Transverse colon (tissue), 4 donors: ENCODE measurements at regions not wholly inside any gene's neighbourhood (a gene's known extent, or its start where the extent isn't known, plus 50 kb on each side); places are given as distances from the start of the nearest gene placed in this dataset.

Experiments
- CTCF ChIP-seq, 5 experiments: fragments of 200-600 bp in 3 of 5; fragments of 450-650 bp in 2 of 5; sonication (generic) in 3 of 5; IDR thresholded peaks; 1 replicate in 2 of 5; 2 replicates in 3 of 5; pipeline ENCODE4 v1.5.1; 2016 to 2017; ENCODE audit warnings: antibody characterized with exemption in 5 of 5, inconsistent platforms in 3 of 5, mild to moderate bottlenecking in 2 of 5, moderate library complexity in 1 of 5
- EP300 ChIP-seq: sonication (generic); formaldehyde crosslinking; IDR thresholded peaks from one replicate; pipeline ENCODE4 v1.6.1; 2017; ENCODE audit warnings: antibody characterized with exemption, low read depth
- POLR2A ChIP-seq: fragments of 450-650 bp; IDR thresholded peaks from one replicate; pipeline ENCODE4 v1.6.1; 2016; ENCODE audit warnings: antibody characterized with exemption, mild to moderate bottlenecking, moderate library complexity
- POLR2AphosphoS5 ChIP-seq, 3 donors: sonication (generic); formaldehyde crosslinking; IDR thresholded peaks; one replicate each; pipeline ENCODE4 v1.6.1; 2016; ENCODE audit warnings: antibody characterized with exemption in 3 of 3

DNA sequence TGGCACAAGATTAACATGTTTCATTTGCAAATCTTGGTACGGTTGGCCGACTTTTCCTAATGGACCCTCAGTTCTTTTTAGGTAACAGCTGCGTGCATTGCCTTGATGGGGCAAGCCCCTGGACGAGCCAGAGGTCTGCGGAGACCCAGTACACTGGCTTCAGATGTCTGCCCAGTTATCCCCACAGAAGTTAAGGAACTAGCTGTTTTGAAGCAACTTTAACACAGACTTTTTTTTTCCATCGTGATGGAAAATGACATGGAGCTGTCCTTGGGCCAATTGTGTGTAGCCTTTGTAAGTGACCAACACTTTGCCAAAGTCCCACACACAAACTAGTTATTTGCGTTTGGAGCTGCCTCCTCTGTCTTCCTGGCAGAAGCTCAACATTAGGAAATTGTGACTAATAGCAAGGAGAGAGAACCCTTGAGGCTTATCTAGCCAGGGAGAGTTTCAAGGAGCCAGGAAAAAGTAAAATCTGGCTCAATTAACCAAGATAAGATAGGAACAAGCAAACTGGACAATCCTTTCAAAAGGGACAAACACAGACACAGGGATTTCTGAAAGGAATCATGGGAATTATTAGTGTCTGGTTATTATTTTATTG, 99.6 kb upstream of the BMPER start:
- TF ChIP-seq CTCF (IDR thresholded peaks at IDR 0.05) (no peak), POLR2A (no peak), EP300 (no peak), POLR2AphosphoS5 (IDR thresholded peaks at IDR 0.05) (no peak)
